ENCODE measurements at regions not wholly inside any gene's neighbourhood (a gene's known extent, or its start where the extent isn't known, plus 50 kb on each side); places are given as distances from the start of the nearest gene placed in this dataset.

GRCh38 chr3:73697020-73697419 is 72.3 kb upstream of the PDZRN3 start:
- no peak for DNase-seq (ENCODE audit: low spot score in 2 of 2)
- no peaks in the 10 kb centered on the region for H3K9me3 ChIP-seq
- H3K4me3 ChIP-seq, result no peak overlapping the region
- no peaks in the 10 kb centered on the region for H3K4me1 ChIP-seq
- no peaks in the 10 kb centered on the region for H3K27me3 ChIP-seq
- H3K36me3 ChIP-seq, result no peaks in the 10 kb centered on the region
- no peak for TF ChIP-seq POLR2AphosphoS5 (IDR thresholded peaks at IDR 0.05)
- no peak for TF ChIP-seq CTCF (IDR thresholded peaks at IDR 0.05)
- no peak for TF ChIP-seq POLR2A (IDR thresholded peaks at IDR 0.05)
- intact Hi-C loops (cut with DNase I; ENCODE audit: low total_unique reads), result no loop called here
- no peak overlapping the region for H3K27ac ChIP-seq

GRCh38 chr3:73695841-73696240 is 71.1 kb upstream of the PDZRN3 start:
- intact Hi-C loops (cut with DNase I; ENCODE audit: low total_unique reads), result no loop called here
- H3K36me3 ChIP-seq, result no peaks in the 10 kb centered on the region
- no peak for DNase-seq (ENCODE audit: low spot score in 2 of 2)
- no peak overlapping the region for H3K4me3 ChIP-seq
- TF ChIP-seq CTCF (IDR thresholded peaks at IDR 0.05), result no peak
- TF ChIP-seq POLR2AphosphoS5 (IDR thresholded peaks at IDR 0.05), result peak in 1 of 3 donors; percentile 37
- no peak for TF ChIP-seq POLR2A (IDR thresholded peaks at IDR 0.05)
- no peaks in the 10 kb centered on the region for H3K4me1 ChIP-seq
- no peaks in the 10 kb centered on the region for H3K9me3 ChIP-seq
- H3K27ac ChIP-seq, result no peak overlapping the region
- H3K27me3 ChIP-seq, result no peaks in the 10 kb centered on the region

GRCh38 chr3:73694983-73695757 is 70.4 kb upstream of the PDZRN3 start:
- Histone ChIP-seq H3K36me3 (no peaks in the 10 kb centered on the region), H3K27ac (no peak overlapping the region), H3K4me1 (no peaks in the 10 kb centered on the region), H3K27me3 (no peaks in the 10 kb centered on the region), H3K4me3 (no peak overlapping the region), H3K9me3 (no peaks in the 10 kb centered on the region)
- DNase-seq (ENCODE audit: low spot score in 2 of 2), result no peak
- intact Hi-C loops (cut with DNase I; ENCODE audit: low total_unique reads), result no loop called here
- no peak for TF ChIP-seq POLR2AphosphoS5 (IDR thresholded peaks at IDR 0.05)
- TF ChIP-seq POLR2A (IDR thresholded peaks at IDR 0.05), result no peak
- TF ChIP-seq CTCF (IDR thresholded peaks at IDR 0.05), result no peak

DNA sequence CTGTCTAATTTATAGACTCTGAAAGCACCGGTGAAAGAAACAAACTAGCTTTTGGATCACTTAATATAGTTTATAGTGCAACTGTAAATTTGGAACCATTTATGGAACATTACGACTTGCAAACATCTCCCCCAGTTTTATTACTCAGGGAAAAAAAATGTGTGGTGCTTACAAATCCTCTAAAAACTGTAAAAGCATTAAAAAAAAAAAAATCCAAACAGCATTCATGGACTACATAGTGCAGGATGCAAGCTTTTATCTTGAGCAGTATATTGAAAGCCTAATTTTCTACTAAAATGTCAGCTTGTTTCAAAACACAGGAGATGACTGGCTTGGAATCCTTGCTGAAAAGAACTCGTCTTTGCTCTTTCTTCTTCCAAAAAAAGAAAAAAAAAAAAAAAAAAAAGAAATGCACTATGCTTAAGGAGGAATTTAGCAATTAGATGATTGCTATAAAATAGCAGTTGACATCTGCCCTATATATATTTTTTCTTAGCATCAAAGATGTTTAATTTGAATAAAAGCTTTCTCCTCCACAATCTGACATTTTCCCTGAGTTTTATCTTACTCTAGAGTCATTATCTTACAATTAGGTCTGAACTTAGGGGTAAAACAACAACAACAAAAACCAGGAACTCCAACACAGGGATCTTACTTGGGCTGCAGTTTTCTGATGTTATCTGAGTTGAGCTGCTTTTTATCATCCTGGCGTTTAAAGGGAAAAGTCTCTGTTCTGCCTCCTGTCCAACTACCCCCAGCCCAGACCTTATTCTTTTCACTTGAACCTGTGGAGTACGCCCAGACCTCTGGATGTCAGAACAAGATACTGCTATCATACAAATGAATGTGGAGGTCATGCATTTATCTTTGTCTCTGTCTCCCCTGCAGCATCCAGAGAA is 62.6 kb upstream of the PDZRN3 start:
- no peak for TF ChIP-seq POLR2A (IDR thresholded peaks at IDR 0.05)
- TF ChIP-seq CTCF (IDR thresholded peaks at IDR 0.05), result no peak
- no peak for TF ChIP-seq POLR2AphosphoS5 (IDR thresholded peaks at IDR 0.05)
- H3K27ac ChIP-seq, result no peak overlapping the region
- intact Hi-C loops (cut with DNase I; ENCODE audit: low total_unique reads), result no loop called here

DNA sequence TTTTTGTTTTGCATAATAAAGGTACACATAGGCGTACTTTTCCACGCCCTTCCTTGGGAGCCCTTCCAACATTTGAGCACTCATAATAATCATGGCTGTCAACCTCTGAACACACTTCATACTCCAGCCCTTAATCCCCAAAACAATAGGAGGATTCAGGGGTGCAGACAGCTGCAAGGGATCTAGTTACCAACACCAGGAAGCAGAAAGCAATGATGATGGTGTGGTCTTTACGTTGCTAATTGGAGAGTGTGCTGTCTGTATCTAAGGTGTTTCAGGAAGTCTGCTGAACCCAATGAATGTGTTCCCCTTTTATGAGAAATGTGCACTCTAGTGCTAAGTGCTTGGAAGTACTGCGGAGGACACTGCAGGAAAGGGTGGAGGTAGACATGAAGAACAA is 60.3 kb upstream of the PDZRN3 start:
- intact Hi-C loops (cut with DNase I; ENCODE audit: low total_unique reads), result no loop called here
- Histone ChIP-seq H3K4me1 (no peaks in the 10 kb centered on the region), H3K27me3 (no peaks in the 10 kb centered on the region), H3K4me3 (no peak overlapping the region), H3K27ac (no peak overlapping the region), H3K9me3 (no peaks in the 10 kb centered on the region), H3K36me3 (no peaks in the 10 kb centered on the region)
- TF ChIP-seq POLR2AphosphoS5 (IDR thresholded peaks at IDR 0.05) (no peak), POLR2A (IDR thresholded peaks at IDR 0.05) (no peak), CTCF (IDR thresholded peaks at IDR 0.05) (no peak)
- no peak for DNase-seq (ENCODE audit: low spot score in 2 of 2)

More for the DNA sequence above, 62.6 kb upstream of the PDZRN3 start:
- Histone ChIP-seq H3K27me3 (no peaks in the 10 kb centered on the region), H3K9me3 (no peaks in the 10 kb centered on the region), H3K4me1 (no peaks in the 10 kb centered on the region), H3K4me3 (no peak overlapping the region), H3K36me3 (no peaks in the 10 kb centered on the region)
- DNase-seq (ENCODE audit: low spot score in 2 of 2), result no peak

Data from breast epithelium (tissue), 4 donors.